ENCODE measurements at regions not wholly inside any gene's neighbourhood (a gene's known extent, or its start where the extent isn't known, plus 50 kb on each side); places are given as distances from the start of the nearest gene placed in this dataset.

GRCh38 chr1:173356191-173356762 lies 120.9 kb upstream of the PRDX6 start:
- TF ChIP-seq EZH2phosphoT487 (IDR thresholded peaks at IDR 0.05; ENCODE audit: low read depth) (no peak), CTCF (IDR thresholded peaks at IDR 0.05; ENCODE audit: low read depth, low read length) (no peak)
